ENCODE measurements at regions not wholly inside any gene's neighbourhood (a gene's known extent, or its start where the extent isn't known, plus 50 kb on each side); places are given as distances from the start of the nearest gene placed in this dataset.
"Not testable (repeated sequence)": the region's sequence is repeated elsewhere in the genome, so short reads cannot be mapped to it uniquely, and the experiment has no call there.

- no peaks in the 10 kb centered on the region for H3K27me3 Mint-ChIP-seq
Measured at GRCh38 chr5:43873791-43874190, 270.8 kb downstream of the NNT start.

GRCh38 chr5:43859309-43859708, 256.3 kb downstream of the NNT start:
- no peak for DNase-seq
- H3K36me3 Mint-ChIP-seq: no peaks in the 10 kb centered on the region
- CTCF ChIA-PET: no interaction called here
- H3K4me3 Mint-ChIP-seq: no peak overlapping the region
- H3K27me3 Mint-ChIP-seq: no peaks in the 10 kb centered on the region
- H3K9me3 Mint-ChIP-seq (ENCODE audit: low read depth): no peaks in the 10 kb centered on the region
- no peaks in the 10 kb centered on the region for H3K4me1 Mint-ChIP-seq
- ATAC-seq: no peak
- no peak overlapping the region for H3K27ac Mint-ChIP-seq

More at GRCh38 chr5:43873791-43874190, 270.8 kb downstream of the NNT start:
- H3K36me3 Mint-ChIP-seq: no peaks in the 10 kb centered on the region
- no peak for DNase-seq
- peaks cover 2% of the 10 kb centered on the region for H3K9me3 Mint-ChIP-seq (ENCODE audit: low read depth)
- no peak for ATAC-seq
- H3K4me3 Mint-ChIP-seq: no peak overlapping the region
- no peaks in the 10 kb centered on the region for H3K4me1 Mint-ChIP-seq
- no peak overlapping the region for H3K27ac Mint-ChIP-seq
- CTCF ChIA-PET: no interaction called here

GRCh38 chr5:43855452-43855851, 252.5 kb downstream of the NNT start:
- Mint-ChIP-seq H3K36me3 (no peaks in the 10 kb centered on the region), H3K27ac (no peak overlapping the region)
- CTCF ChIA-PET: no interaction called here

GRCh38 chr5:43854697-43855292, 251.8 kb downstream of the NNT start:
- H3K4me3 Mint-ChIP-seq: no peak overlapping the region
- no peaks in the 10 kb centered on the region for H3K27me3 Mint-ChIP-seq
- CTCF ChIA-PET: no interaction called here
- DNase-seq (no peak), ATAC-seq (no peak)
- no peaks in the 10 kb centered on the region for H3K9me3 Mint-ChIP-seq (ENCODE audit: low read depth)
- H3K36me3 Mint-ChIP-seq: no peaks in the 10 kb centered on the region
- no peak overlapping the region for H3K27ac Mint-ChIP-seq
- H3K4me1 Mint-ChIP-seq: no peaks in the 10 kb centered on the region

More at GRCh38 chr5:43855452-43855851, 252.5 kb downstream of the NNT start:
- ATAC-seq (no peak), DNase-seq (no peak)
- Mint-ChIP-seq H3K4me1 (no peaks in the 10 kb centered on the region), H3K4me3 (no peak overlapping the region), H3K27me3 (no peaks in the 10 kb centered on the region), H3K9me3 (ENCODE audit: low read depth) (no peaks in the 10 kb centered on the region)

- no peak for ATAC-seq
- Mint-ChIP-seq H3K27ac (no peak overlapping the region), H3K36me3 (no peaks in the 10 kb centered on the region), H3K9me3 (ENCODE audit: low read depth) (no peaks in the 10 kb centered on the region), H3K27me3 (no peaks in the 10 kb centered on the region), H3K4me1 (no peaks in the 10 kb centered on the region), H3K4me3 (no peak overlapping the region)
- CTCF ChIA-PET: no interaction called here
- no peak for DNase-seq
Measured at GRCh38 chr5:43852279-43852678, 249.3 kb downstream of the NNT start.

GRCh38 chr5:43851741-43852140, 248.8 kb downstream of the NNT start:
- CTCF ChIA-PET: no interaction called here
- no peaks in the 10 kb centered on the region for H3K36me3 Mint-ChIP-seq
- no peaks in the 10 kb centered on the region for H3K27me3 Mint-ChIP-seq
- H3K9me3 Mint-ChIP-seq (ENCODE audit: low read depth): no peaks in the 10 kb centered on the region
- ATAC-seq: no peak
- H3K27ac Mint-ChIP-seq: no peak overlapping the region
- DNase-seq: no peak
- H3K4me1 Mint-ChIP-seq: no peaks in the 10 kb centered on the region
- no peak overlapping the region for H3K4me3 Mint-ChIP-seq

- H3K4me3 Mint-ChIP-seq: no peak overlapping the region
- H3K27me3 Mint-ChIP-seq: no peaks in the 10 kb centered on the region
- no peaks in the 10 kb centered on the region for H3K36me3 Mint-ChIP-seq
- H3K4me1 Mint-ChIP-seq: no peaks in the 10 kb centered on the region
- no peaks in the 10 kb centered on the region for H3K9me3 Mint-ChIP-seq (ENCODE audit: low read depth)
- no peak for ATAC-seq
- CTCF ChIA-PET: no interaction called here
- no peak overlapping the region for H3K27ac Mint-ChIP-seq
- no peak for DNase-seq
Measured at GRCh38 chr5:43840424-43841125, 237.6 kb downstream of the NNT start.

- Mint-ChIP-seq H3K36me3 (no peaks in the 10 kb centered on the region), H3K27ac (no peak overlapping the region), H3K27me3 (no peaks in the 10 kb centered on the region), H3K4me1 (no peaks in the 10 kb centered on the region), H3K9me3 (ENCODE audit: low read depth) (no peaks in the 10 kb centered on the region), H3K4me3 (no peak overlapping the region)
- no peak for ATAC-seq
- CTCF ChIA-PET: no interaction called here
- DNase-seq: no peak
Measured at GRCh38 chr5:43839218-43839617, 236.2 kb downstream of the NNT start.

GRCh38 chr5:43837996-43838395, 235.0 kb downstream of the NNT start:
- ATAC-seq (no peak), DNase-seq (no peak)
- Mint-ChIP-seq H3K4me1 (no peaks in the 10 kb centered on the region), H3K4me3 (no peak overlapping the region), H3K27ac (no peak overlapping the region), H3K9me3 (ENCODE audit: low read depth) (no peaks in the 10 kb centered on the region), H3K36me3 (no peaks in the 10 kb centered on the region), H3K27me3 (no peaks in the 10 kb centered on the region)
- CTCF ChIA-PET: no interaction called here

GRCh38 chr5:43837091-43837490, 234.1 kb downstream of the NNT start:
- Mint-ChIP-seq H3K27ac (no peak overlapping the region), H3K27me3 (no peaks in the 10 kb centered on the region), H3K9me3 (ENCODE audit: low read depth) (no peaks in the 10 kb centered on the region), H3K4me1 (no peaks in the 10 kb centered on the region), H3K4me3 (no peak overlapping the region), H3K36me3 (no peaks in the 10 kb centered on the region)
- CTCF ChIA-PET: no interaction called here
- ATAC-seq (no peak), DNase-seq (no peak)

GRCh38 chr5:43833961-43834360, 231.0 kb downstream of the NNT start:
- no peaks in the 10 kb centered on the region for H3K4me1 Mint-ChIP-seq
- no peaks in the 10 kb centered on the region for H3K27me3 Mint-ChIP-seq
- DNase-seq: no peak
- H3K9me3 Mint-ChIP-seq (ENCODE audit: low read depth): no peaks in the 10 kb centered on the region
- CTCF ChIA-PET: no interaction called here
- no peak overlapping the region for H3K27ac Mint-ChIP-seq
- H3K4me3 Mint-ChIP-seq: no peak overlapping the region
- no peaks in the 10 kb centered on the region for H3K36me3 Mint-ChIP-seq
- ATAC-seq: no peak

- H3K36me3 Mint-ChIP-seq; H3K27me3 Mint-ChIP-seq; DNase-seq; H3K4me3 Mint-ChIP-seq; H3K27ac Mint-ChIP-seq; CTCF ChIA-PET; H3K9me3 Mint-ChIP-seq (ENCODE audit: low read depth); ATAC-seq; H3K4me1 Mint-ChIP-seq: not testable (repeated sequence)
Measured at GRCh38 chr5:43824325-43824964, 221.5 kb downstream of the NNT start.

GRCh38 chr5:43818394-43818793, 215.4 kb downstream of the NNT start:
- DNase-seq; CTCF ChIA-PET; H3K27ac Mint-ChIP-seq; H3K4me1 Mint-ChIP-seq; H3K9me3 Mint-ChIP-seq (ENCODE audit: low read depth); ATAC-seq; H3K4me3 Mint-ChIP-seq; H3K36me3 Mint-ChIP-seq; H3K27me3 Mint-ChIP-seq: not testable (repeated sequence)

- no peaks in the 10 kb centered on the region for H3K4me1 Mint-ChIP-seq
- no peaks in the 10 kb centered on the region for H3K36me3 Mint-ChIP-seq
- peaks cover 7% of the 10 kb centered on the region for H3K9me3 Mint-ChIP-seq (ENCODE audit: low read depth)
- H3K4me3 Mint-ChIP-seq: no peak overlapping the region
- CTCF ChIA-PET: no interaction called here
- no peak overlapping the region for H3K27ac Mint-ChIP-seq
- ATAC-seq: no peak
- H3K27me3 Mint-ChIP-seq: no peaks in the 10 kb centered on the region
- DNase-seq: no peak
Measured at GRCh38 chr5:43815497-43815896, 212.5 kb downstream of the NNT start.
